CD4-positive, alpha-beta T cell treated with Interleukin-21 for 1 hour (primary cell): ENCODE measurements at regions not wholly inside any gene's neighbourhood (a gene's known extent, or its start where the extent isn't known, plus 50 kb on each side); places are given as distances from the start of the nearest gene placed in this dataset.
"Not testable (repeated sequence)": the region's sequence is repeated elsewhere in the genome, so short reads cannot be mapped to it uniquely, and the experiment has no call there.

Experiments
- DNase-seq: peaks from one replicate; pipeline ENCODE4 v3.0.0-alpha.2; 2020

GRCh38 chr10:105769248-105770184 lies 1128.4 kb downstream of the SORCS3 start:
- DNase-seq: no peak

- DNase-seq: no peak
Observed at GRCh38 chr10:105763611-105764010, 1122.5 kb downstream of the SORCS3 start.

DNA sequence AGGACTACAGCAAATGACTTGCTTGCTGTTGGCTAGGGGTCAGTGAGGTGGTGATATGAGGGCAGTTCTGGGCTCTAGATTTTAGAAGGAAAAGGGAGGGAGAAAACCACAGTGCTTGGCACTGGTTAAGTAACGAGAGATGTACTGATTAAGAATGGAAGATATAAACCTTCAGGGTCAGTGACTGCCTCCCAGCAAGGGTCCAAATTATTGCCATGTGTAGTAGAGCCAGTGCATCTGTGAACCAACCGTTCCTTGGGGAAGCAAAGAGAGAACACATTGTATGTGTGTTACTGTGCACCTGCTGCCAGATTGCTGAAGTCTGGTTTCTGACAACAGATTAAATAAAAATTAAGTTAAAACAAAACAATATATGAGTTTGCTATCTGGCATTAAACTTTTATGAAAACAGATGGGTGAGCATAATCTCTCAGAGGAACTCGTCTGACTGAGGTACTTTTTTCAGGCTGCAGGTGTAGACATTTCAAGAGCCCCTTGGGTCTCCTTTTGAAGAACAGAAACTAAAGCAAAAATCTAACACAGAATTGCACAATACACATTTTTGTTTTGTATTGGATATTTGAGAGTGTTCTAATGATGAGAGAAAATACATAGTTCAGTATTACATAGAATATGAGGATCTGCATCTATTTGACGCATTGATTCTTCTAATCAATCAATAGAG lies 1120.6 kb downstream of the SORCS3 start:
- DNase-seq: no peak

- no peak for DNase-seq
Observed at GRCh38 chr10:105759669-105760068, 1118.6 kb downstream of the SORCS3 start.

GRCh38 chr10:105758209-105758998 lies 1117.3 kb downstream of the SORCS3 start:
- DNase-seq: no peak

DNA sequence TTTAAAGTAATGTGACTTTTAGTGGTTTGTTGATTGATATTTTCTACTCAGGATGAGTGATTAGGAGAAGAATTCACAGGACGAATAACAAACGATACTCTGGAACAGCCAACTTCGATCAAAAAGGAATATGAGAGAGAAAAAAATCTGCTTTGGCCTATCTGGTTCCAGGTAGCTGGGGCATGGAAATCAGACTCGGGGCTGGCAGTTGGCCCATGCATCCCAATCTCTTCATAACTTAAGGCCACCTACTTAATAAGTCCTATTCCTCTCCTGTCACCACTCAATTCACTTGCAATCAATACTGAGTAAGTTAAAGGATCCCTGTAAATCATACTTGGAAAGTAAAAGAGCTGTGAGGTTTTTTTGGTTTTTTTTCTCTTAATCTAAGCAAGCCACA lies 1116.2 kb downstream of the SORCS3 start:
- no peak for DNase-seq

DNA sequence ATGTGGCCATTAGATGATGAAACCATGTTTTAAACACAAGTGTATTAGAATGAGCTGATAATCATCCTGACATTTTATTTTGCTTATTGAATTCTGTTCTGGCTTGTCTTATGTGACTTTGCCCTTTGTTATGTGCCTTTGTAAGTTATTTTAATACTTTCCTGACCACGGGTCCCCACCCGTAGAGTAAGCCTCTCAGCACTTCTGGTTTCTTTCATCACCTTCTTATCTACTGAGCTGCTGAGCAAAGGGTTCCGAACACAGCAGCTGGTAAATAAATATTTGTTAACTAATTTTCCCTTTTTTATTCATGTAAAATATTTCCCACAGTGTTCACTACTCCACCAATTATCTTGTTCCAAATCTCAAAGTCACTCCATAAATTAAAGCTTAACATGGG lies 1115.3 kb downstream of the SORCS3 start:
- no peak for DNase-seq

- no peak for DNase-seq
Observed at GRCh38 chr10:105751688-105752087, 1110.6 kb downstream of the SORCS3 start.

- no peak for DNase-seq
Observed at GRCh38 chr10:105745596-105746148, 1104.6 kb downstream of the SORCS3 start.

GRCh38 chr10:105743343-105744056 lies 1102.4 kb downstream of the SORCS3 start:
- DNase-seq: no peak

DNA sequence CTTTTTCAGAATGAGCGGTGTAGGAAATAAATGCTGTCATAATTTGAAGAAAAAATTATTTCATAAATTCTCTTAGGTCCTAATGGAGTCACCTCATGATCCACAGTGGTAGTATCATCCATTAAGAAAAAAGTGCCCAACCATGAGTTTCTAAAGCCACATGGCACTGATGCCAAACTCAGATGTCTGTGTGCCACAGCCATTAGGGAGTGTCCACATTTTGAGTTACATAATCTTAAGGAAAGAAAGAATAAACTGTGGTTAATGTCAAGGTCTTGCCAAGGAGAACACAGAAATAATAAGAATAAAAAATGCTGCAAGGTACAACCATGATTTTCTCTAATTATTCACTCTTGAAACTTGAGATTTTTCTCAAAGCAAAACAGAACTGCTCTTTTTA lies 1101.8 kb downstream of the SORCS3 start:
- DNase-seq: no peak

- no peak for DNase-seq
Observed at GRCh38 chr10:105742184-105742583, 1101.1 kb downstream of the SORCS3 start.

GRCh38 chr10:105734479-105734878 lies 1093.4 kb downstream of the SORCS3 start:
- no peak for DNase-seq

DNA sequence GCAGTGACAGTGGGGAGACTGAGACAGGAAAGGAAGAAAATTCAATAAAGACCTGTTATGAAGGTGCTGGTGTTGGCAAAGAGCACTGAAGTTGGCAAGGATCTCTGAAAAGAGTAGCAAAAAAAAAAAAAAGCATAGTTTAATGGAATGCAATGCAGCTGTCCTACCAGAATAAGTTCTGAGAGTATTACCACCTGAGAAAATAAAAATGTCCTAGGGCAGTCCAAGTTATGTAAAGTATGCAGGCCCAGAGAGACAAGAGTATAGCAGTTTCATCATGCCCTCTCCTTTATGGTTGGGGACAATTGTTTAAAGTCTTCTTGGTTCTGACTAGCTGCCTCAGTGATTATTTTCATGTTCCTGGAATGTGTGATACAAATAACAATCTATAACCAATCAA lies 1092.8 kb downstream of the SORCS3 start:
- DNase-seq: no peak

DNA sequence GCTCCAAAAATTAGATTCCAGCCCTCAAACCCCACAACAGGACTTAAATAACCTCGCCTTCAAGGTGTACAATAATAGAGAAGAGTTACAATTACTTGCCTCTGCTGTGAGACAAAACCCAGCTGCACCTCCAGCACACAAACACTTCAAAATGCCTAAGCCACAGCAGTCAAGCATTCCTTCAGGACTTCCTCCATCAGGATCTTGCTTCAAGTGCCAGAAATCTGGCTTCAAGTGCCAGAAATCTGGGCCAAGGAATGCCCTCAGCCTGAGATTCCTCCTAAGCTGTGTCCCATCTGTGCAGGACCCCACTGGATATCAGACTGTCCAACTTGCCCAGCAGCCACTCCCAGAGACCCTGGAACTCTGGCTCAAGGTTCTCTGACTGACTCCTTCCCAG lies 1088.3 kb downstream of the SORCS3 start:
- no peak for DNase-seq

GRCh38 chr10:105727586-105727985 lies 1086.5 kb downstream of the SORCS3 start:
- DNase-seq: not testable (repeated sequence)

DNA sequence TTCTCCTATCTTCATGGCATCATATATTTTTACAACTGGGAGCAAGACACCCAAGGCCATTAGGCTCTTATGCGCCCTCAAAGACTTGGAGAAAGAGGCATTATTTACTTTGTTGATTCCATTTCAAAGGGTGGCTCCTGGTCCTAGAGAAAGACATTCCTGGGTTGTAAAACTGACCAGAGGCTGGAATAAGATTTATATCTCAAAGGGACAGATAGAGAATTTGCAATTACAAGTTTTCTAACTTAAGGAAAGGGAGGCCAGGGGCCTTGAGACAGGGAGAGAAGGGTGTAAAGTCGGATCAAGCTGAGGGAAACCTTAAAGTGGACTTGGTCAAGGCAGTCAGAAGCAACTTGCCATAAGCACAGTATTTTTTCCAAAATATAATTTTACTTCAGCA lies 1086.0 kb downstream of the SORCS3 start:
- DNase-seq: no peak

DNA sequence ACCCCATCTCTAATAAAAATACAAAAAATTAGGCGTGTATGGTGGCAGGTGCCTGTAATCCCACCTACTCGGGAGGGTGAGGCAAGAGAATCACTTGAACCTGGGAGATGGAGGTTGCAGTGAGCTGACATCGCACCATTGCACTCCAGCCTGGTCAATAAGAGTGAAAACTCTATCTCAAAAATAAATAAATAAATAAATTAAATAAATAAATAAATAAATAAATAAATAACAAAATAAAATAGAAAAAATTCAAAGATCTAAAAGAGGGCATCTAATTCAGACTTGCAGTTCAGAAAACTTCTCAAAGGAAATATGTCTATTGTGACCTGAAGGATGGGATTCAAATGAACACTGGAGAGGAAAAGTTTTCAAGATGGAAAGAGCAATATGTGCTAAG lies 1085.1 kb downstream of the SORCS3 start:
- no peak for DNase-seq

DNA sequence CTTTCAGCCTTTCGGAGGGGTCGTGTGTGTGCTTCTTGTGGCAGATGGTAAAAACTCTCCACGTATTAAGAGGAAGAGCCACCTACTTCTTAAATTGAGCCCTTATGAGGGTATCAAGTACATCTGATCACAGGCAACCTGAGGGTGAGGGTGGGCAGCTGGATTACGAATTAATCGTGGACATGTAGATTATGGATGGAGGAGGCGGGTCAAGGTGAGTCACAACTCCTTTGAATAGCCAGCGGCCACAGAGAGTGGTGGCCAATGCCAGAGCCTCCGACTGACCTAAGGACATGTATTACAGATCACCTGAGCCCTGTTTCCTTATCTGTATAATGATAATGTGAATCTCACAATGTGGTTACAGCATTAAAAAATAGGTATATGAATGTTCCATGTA lies 1083.9 kb downstream of the SORCS3 start:
- DNase-seq: no peak

DNA sequence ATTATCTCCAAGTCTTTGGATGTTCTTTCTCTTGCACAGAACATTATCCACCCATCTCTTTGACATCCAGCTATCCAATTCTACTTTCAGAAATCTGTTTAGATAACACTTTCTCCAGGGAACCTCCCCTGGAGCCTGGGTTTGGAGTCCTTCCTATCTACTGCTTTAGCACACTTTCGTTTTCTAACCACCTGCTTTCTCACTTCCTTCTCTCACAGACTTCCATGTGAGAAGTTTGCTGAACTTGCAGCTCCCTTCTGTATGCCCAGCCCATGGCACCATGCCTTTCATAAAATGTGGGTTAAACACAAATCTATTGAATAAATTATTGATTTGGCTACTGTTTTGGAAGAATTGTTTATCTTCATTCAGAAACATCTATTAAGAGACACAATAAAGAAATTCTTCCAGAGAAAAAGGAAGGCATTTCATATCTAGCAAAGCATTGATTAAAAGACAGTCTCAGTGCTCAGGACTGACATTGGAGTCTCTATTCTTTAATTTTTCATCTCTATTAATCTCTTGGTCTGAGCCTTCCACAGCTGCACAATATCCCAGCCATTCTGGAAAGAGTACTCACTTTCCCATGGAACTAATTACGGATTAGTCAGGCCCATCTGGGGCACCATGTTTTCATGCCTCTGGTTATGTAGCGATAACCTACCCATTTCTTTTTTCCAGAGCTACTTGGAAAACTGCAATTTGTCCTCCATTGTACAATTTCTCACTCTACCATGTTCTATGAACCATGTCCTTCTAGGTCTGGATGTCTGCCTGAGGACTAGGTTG lies 1077.3 kb downstream of the SORCS3 start:
- no peak for DNase-seq

- DNase-seq: no peak
Observed at GRCh38 chr10:105714728-105715127, 1073.6 kb downstream of the SORCS3 start.

DNA sequence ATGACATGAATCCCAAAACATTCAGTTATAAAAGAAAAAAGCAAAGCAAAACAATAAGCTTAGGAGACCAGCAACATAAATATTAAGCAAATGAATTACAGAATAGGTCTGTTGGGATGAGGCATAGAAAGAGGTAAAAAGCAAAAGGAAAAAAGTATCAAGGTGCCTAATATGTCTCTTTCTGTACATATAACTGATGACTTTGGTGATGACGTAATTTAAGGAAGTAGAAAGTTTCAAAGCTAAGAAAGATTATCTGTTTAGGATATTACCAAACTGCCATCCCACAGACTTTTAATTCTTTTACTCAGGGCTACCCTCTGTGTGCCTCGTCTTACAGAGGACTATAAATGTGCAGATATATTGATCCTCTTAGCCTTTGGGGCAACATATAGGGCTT lies 1066.5 kb downstream of the SORCS3 start:
- DNase-seq: no peak
